HepG2 (cell line): ENCODE measurements at regions not wholly inside any gene's neighbourhood (a gene's known extent, or its start where the extent isn't known, plus 50 kb on each side); places are given as distances from the start of the nearest gene placed in this dataset.

Source experiments
- ETV6 ChIP-seq: sonication (generic); formaldehyde crosslinking; conservative IDR thresholded peaks from 2 replicates; pipeline ENCODE4 v1.4.0; 2020; ENCODE audit warnings: missing genetic modification reagents
- HDAC1 ChIP-seq: sonication (generic); formaldehyde crosslinking; IDR thresholded peaks from 2 replicates; pipeline ENCODE4 v1.5.1; 2020; ENCODE audit warnings: mild to moderate bottlenecking, missing genetic modification reagents
- MTA3 ChIP-seq: sonication (generic); formaldehyde crosslinking; IDR thresholded peaks from 2 replicates; pipeline ENCODE4 v1.4.0; 2020; ENCODE audit warnings: missing genetic modification reagents
- NFYC ChIP-seq: IDR thresholded peaks from 2 replicates; pipeline ENCODE4 v1.6.1; 2016; ENCODE audit warnings: missing genetic modification reagents, missing compliant biosample characterization
- TAF1 ChIP-seq: sonication (generic); formaldehyde crosslinking; IDR thresholded peaks from 2 replicates; pipeline ENCODE4 v1.4.0; 2020; ENCODE audit warnings: missing genetic modification reagents
- U2AF1 ChIP-seq: fragments of 200-400 bp; formaldehyde crosslinking; optimal IDR thresholded peaks from 2 replicates; pipeline ENCODE3; 2017; ENCODE audit warnings: mild to moderate bottlenecking, low read depth, low read length
- ZBTB38 ChIP-seq: sonication (generic); formaldehyde crosslinking; IDR thresholded peaks from 2 replicates; pipeline ENCODE4 v1.5.1; 2020; ENCODE audit warnings: mild to moderate bottlenecking, missing genetic modification reagents
- ZFP36L2 ChIP-seq: sonication (generic); formaldehyde crosslinking; IDR thresholded peaks from 2 replicates; pipeline ENCODE4 v1.4.0; 2020; ENCODE audit warnings: missing genetic modification reagents
- TF ChIP-seq, protein P1 (sequence below): sonication (generic); formaldehyde crosslinking; IDR thresholded peaks from 2 replicates; pipeline ENCODE4 v1.5.0; 2020; ENCODE audit warnings: mild to moderate bottlenecking, missing genetic modification reagents, moderate library complexity

DNA sequence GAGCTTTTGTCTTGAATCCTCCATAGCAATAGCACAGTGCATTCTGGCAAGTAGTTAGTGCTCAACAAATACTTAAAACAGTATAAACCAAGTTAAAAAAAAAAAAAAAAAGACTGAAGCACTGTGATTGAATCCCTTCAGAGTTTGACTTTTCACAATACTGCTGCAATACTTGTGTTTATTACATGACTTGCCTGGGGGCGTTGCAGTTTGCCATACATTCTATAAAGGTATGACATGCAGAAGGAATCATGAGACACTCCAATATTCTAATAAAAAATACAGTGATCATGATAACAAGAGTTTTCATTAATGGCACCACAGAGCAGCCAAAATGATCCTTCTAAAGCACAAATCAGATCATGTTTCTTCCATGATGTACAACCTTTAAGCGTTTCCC is 205.0 kb upstream of the CDKN3 start:
- TF ChIP-seq MTA3 (CRISPR knock-in tag) (no peak), TAF1 (no peak), HDAC1 (CRISPR knock-in tag) (no peak), ZBTB38 (CRISPR knock-in tag) (no peak), ETV6 (CRISPR knock-in tag) (no peak), ZFP36L2 (CRISPR knock-in tag) (no peak), NFYC (CRISPR knock-in tag) (no peak), U2AF1 (no peak)
- TF ChIP-seq, protein P1, sequence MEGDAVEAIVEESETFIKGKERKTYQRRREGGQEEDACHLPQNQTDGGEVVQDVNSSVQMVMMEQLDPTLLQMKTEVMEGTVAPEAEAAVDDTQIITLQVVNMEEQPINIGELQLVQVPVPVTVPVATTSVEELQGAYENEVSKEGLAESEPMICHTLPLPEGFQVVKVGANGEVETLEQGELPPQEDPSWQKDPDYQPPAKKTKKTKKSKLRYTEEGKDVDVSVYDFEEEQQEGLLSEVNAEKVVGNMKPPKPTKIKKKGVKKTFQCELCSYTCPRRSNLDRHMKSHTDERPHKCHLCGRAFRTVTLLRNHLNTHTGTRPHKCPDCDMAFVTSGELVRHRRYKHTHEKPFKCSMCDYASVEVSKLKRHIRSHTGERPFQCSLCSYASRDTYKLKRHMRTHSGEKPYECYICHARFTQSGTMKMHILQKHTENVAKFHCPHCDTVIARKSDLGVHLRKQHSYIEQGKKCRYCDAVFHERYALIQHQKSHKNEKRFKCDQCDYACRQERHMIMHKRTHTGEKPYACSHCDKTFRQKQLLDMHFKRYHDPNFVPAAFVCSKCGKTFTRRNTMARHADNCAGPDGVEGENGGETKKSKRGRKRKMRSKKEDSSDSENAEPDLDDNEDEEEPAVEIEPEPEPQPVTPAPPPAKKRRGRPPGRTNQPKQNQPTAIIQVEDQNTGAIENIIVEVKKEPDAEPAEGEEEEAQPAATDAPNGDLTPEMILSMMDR (CRISPR knock-in tag) = no peak
